ENCODE measurements at regions not wholly inside any gene's neighbourhood (a gene's known extent, or its start where the extent isn't known, plus 50 kb on each side); places are given as distances from the start of the nearest gene placed in this dataset.

- H3K9me3 ChIP-seq (ENCODE audit: insufficient read depth in 2 of 2, low read depth in 1 of 2, low read length in 1 of 2), result no peaks in the 10 kb centered on the region
- WGBS, 2 experiments (ENCODE audit: extremely low coverage in 1 of 2, insufficient coverage in 1 of 2, insufficient read length in 1 of 2, insufficient replicate concordance in 2 of 2, low coverage in 1 of 2, low lambda C conversion rate in 2 of 2, missing lambda C conversion rate in 1 of 2), result 100% methylated on average over 1 of the region's 1 CpG; no CpG with 5 or more reads in 1 of the 2 experiments
- no peak for TF ChIP-seq SP1 (IDR thresholded peaks at IDR 0.05; ENCODE audit: low read depth, low read length)
- TF ChIP-seq HDAC2 (IDR thresholded peaks at IDR 0.05; ENCODE audit: borderline replicate concordance in 1 of 2, low read depth in 2 of 2, low read length in 2 of 2), result no peak
- no peak for TF ChIP-seq TAF1 (IDR thresholded peaks at IDR 0.05; ENCODE audit: low read depth, low read length)
- no peak for TF ChIP-seq BCL11A (IDR thresholded peaks at IDR 0.05; ENCODE audit: low read depth in 2 of 2, low read length in 2 of 2)
- no peak for TF ChIP-seq SAP30 (IDR thresholded peaks at IDR 0.05; ENCODE audit: insufficient read depth, insufficient replicate concordance, low read length)
- TF ChIP-seq MAFK (IDR thresholded peaks at IDR 0.05; ENCODE audit: low read depth, low read length), result no peak
- no peak for TF ChIP-seq KDM4A (IDR thresholded peaks at IDR 0.05; ENCODE audit: low read depth, low read length, severe bottlenecking)
- TF ChIP-seq EP300 (IDR thresholded peaks at IDR 0.05; ENCODE audit: borderline replicate concordance in 1 of 2, low read depth in 2 of 2, low read length in 2 of 2), result no peak
- no peak for TF ChIP-seq CHD2 (IDR thresholded peaks at IDR 0.05; ENCODE audit: low read length)
- TF ChIP-seq, protein P1, sequence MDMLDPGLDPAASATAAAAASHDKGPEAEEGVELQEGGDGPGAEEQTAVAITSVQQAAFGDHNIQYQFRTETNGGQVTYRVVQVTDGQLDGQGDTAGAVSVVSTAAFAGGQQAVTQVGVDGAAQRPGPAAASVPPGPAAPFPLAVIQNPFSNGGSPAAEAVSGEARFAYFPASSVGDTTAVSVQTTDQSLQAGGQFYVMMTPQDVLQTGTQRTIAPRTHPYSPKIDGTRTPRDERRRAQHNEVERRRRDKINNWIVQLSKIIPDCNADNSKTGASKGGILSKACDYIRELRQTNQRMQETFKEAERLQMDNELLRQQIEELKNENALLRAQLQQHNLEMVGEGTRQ (IDR thresholded peaks at IDR 0.05; ENCODE audit: low read length), result no peak
- TF ChIP-seq HDAC6 (IDR thresholded peaks at IDR 0.05; ENCODE audit: low read depth, low read length), result no peak
- TF ChIP-seq RXRA (IDR thresholded peaks at IDR 0.05; ENCODE audit: insufficient read depth, low read depth, low read length), result no peak
- TF ChIP-seq, protein P2, sequence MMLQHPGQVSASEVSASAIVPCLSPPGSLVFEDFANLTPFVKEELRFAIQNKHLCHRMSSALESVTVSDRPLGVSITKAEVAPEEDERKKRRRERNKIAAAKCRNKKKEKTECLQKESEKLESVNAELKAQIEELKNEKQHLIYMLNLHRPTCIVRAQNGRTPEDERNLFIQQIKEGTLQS (IDR thresholded peaks at IDR 0.05; ENCODE audit: insufficient read depth, low read depth, low read length), result no peak
Observed at GRCh38 chr4:60216752-60217151, 983.4 kb upstream of the ADGRL3 start.

More at GRCh38 chr4:60216752-60217151, 983.4 kb upstream of the ADGRL3 start:
- H2BK120ac ChIP-seq (replicated peaks; ENCODE audit: low read depth, low read length), result no peak overlapping the region
- ChIA-PET CTCF (ENCODE audit: partially characterized antibody) (interaction anchor here (0.5 kb wide), 1 partner anchor 347 kb away, joined by 3 read pairs; no protein-coding TSS in a partner anchor), POLR2A (ENCODE audit: partially characterized antibody) (no interaction called here)
- no peaks in the 10 kb centered on the region for H4K20me1 ChIP-seq (replicated peaks in 1 of 2; ENCODE audit: control insufficient read depth in 1 of 2, insufficient read depth in 2 of 2, low read length in 2 of 2)
- FAIRE-seq (no peak), DNase-seq (ENCODE audit: low read depth in 1 of 2, low spot score in 2 of 2) (no peak)
- H3K27ac ChIP-seq (ENCODE audit: low read depth, low read length), result no peak overlapping the region
- no peak overlapping the region for H2AFZ ChIP-seq (ENCODE audit: low read length)
- H3K4ac ChIP-seq (replicated peaks; ENCODE audit: insufficient read length, low read depth, low read length), result no peak overlapping the region
- H3K36me3 ChIP-seq (ENCODE audit: control insufficient read depth in 2 of 4, insufficient read depth in 4 of 4, low read length in 3 of 4), result no peaks in the 10 kb centered on the region
- H2BK5ac ChIP-seq (ENCODE audit: low read depth, low read length), result no peak overlapping the region
- H2BK15ac ChIP-seq (ENCODE audit: low read length), result no peak overlapping the region
- H4K5ac ChIP-seq (ENCODE audit: insufficient read length, low read depth, low read length), result no peak overlapping the region
- H2AK5ac ChIP-seq (ENCODE audit: low read depth, low read length), result no peak overlapping the region
- no peak overlapping the region for H3K23ac ChIP-seq (ENCODE audit: insufficient read length)
- H3K4me3 ChIP-seq (ENCODE audit: extremely low read depth in 1 of 4, insufficient read depth in 2 of 4, low read depth in 3 of 4, low read length in 4 of 4), result no peak overlapping the region
- H4K91ac ChIP-seq (replicated peaks; ENCODE audit: insufficient read length, low read length), result no peak overlapping the region
- no peak overlapping the region for H3K9ac ChIP-seq (replicated peaks in 1 of 4; ENCODE audit: extremely low read depth in 1 of 4, low read depth in 3 of 4, low read length in 3 of 4)
- no peaks in the 10 kb centered on the region for H3K23me2 ChIP-seq (ENCODE audit: low read depth, low read length)
- no peak overlapping the region for H3K56ac ChIP-seq (replicated peaks; ENCODE audit: insufficient read length, low read depth, low read length)
- no peaks in the 10 kb centered on the region for H3K79me2 ChIP-seq (ENCODE audit: control insufficient read depth in 1 of 2, insufficient read depth in 2 of 2, low read length in 2 of 2)
- H2BK12ac ChIP-seq (ENCODE audit: low read depth, low read length), result no peak overlapping the region
- no peaks in the 10 kb centered on the region for H3K79me1 ChIP-seq (ENCODE audit: low read depth, low read length)
- no peak overlapping the region for H3K18ac ChIP-seq (ENCODE audit: extremely low read depth, low read length)
- H3K4me2 ChIP-seq (ENCODE audit: insufficient read depth in 1 of 2, low read depth in 2 of 2, low read length in 2 of 2), result no peak overlapping the region
- no peak overlapping the region for H3K14ac ChIP-seq (ENCODE audit: insufficient read length)
- H4K8ac ChIP-seq (ENCODE audit: extremely low read depth, insufficient read depth, low read length), result no peak overlapping the region
- no peak overlapping the region for H2BK20ac ChIP-seq (ENCODE audit: low read length)
- no peaks in the 10 kb centered on the region for H3K4me1 ChIP-seq (replicated peaks in 1 of 4; ENCODE audit: control insufficient read depth in 3 of 4, insufficient read depth in 4 of 4, low read length in 3 of 4)
- no peaks in the 10 kb centered on the region for H3K27me3 ChIP-seq (replicated peaks in 1 of 4; ENCODE audit: control insufficient read depth in 3 of 4, extremely low read depth in 1 of 4, insufficient read depth in 3 of 4, low read length in 3 of 4)
